Astrocyte (in vitro differentiated cells and primary cell): ENCODE measurements at regions not wholly inside any gene's neighbourhood (a gene's known extent, or its start where the extent isn't known, plus 50 kb on each side); places are given as distances from the start of the nearest gene placed in this dataset.

Experiments used
- EZH2 ChIP-seq: IDR thresholded peaks from 2 replicates; pipeline ENCODE4 v1.6.1; 2012; ENCODE audit warnings: mild to moderate bottlenecking, low read length, inconsistent platforms; ENCODE audit not compliant: insufficient read depth
- TF ChIP-seq, protein P1 (sequence below): IDR thresholded peaks from 2 replicates; pipeline ENCODE4 v1.5.1; 2011; ENCODE audit warnings: low read depth, mild to moderate bottlenecking, inconsistent platforms, low read length, moderate library complexity; ENCODE audit not compliant: insufficient read depth

DNA sequence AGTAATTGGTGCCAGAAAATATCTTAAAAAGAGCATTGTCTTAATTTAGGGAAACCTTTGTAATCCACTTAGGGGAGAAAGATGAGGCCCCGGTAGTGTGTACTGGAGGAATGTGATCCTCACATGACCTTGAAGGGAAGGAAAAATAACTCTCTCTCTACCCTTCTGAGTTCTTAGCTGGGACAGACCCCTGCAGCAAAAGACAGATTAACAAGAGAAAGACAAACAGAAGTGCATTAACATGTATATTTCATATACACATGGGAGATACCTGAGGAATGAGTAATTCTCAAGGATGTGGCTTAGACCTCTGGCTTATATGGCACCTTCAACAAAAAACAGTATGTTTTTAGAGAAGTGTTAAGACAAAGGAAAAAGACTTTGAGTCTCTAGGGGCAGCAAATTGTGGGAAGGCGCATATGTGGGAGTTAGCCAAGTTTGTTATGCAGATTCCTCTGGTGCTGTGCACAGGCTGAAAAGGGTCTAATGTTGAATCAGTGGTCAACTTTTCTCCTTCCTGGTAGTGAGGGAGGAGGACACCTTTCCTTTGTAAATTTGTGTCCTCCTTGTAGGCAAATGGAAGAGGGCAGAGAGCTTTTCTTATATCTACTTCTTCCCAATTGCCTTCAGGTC is 138.8 kb downstream of the LRRC70 start:
- TF ChIP-seq, protein P1, sequence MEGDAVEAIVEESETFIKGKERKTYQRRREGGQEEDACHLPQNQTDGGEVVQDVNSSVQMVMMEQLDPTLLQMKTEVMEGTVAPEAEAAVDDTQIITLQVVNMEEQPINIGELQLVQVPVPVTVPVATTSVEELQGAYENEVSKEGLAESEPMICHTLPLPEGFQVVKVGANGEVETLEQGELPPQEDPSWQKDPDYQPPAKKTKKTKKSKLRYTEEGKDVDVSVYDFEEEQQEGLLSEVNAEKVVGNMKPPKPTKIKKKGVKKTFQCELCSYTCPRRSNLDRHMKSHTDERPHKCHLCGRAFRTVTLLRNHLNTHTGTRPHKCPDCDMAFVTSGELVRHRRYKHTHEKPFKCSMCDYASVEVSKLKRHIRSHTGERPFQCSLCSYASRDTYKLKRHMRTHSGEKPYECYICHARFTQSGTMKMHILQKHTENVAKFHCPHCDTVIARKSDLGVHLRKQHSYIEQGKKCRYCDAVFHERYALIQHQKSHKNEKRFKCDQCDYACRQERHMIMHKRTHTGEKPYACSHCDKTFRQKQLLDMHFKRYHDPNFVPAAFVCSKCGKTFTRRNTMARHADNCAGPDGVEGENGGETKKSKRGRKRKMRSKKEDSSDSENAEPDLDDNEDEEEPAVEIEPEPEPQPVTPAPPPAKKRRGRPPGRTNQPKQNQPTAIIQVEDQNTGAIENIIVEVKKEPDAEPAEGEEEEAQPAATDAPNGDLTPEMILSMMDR, result no peak
- TF ChIP-seq EZH2, result no peak
